Suprapubic skin (tissue), 3 donors: ENCODE measurements at regions not wholly inside any gene's neighbourhood (a gene's known extent, or its start where the extent isn't known, plus 50 kb on each side); places are given as distances from the start of the nearest gene placed in this dataset.

ENCODE experiments used
- EP300 ChIP-seq: sonication (generic); formaldehyde crosslinking; IDR thresholded peaks from one replicate; pipeline ENCODE4 v1.6.1; 2017; ENCODE audit warnings: antibody characterized with exemption
- POLR2A ChIP-seq, 2 donors: fragments of 450-650 bp; IDR thresholded peaks; one replicate each; pipeline ENCODE4 v1.6.1; 2017; ENCODE audit warnings: antibody characterized with exemption in 2 of 2, mild to moderate bottlenecking in 2 of 2, moderate library complexity in 2 of 2
- TF ChIP-seq, protein P1 (sequence below), 2 donors: fragments of 200-600 bp in 1 of 2; fragments of 450-650 bp in 1 of 2; sonication (generic) in 1 of 2; IDR thresholded peaks; one replicate each; pipeline ENCODE4 v1.5.1; 2016 to 2019; ENCODE audit warnings: antibody characterized with exemption in 2 of 2, mild to moderate bottlenecking in 1 of 2, moderate library complexity in 1 of 2

- TF ChIP-seq, protein P1, sequence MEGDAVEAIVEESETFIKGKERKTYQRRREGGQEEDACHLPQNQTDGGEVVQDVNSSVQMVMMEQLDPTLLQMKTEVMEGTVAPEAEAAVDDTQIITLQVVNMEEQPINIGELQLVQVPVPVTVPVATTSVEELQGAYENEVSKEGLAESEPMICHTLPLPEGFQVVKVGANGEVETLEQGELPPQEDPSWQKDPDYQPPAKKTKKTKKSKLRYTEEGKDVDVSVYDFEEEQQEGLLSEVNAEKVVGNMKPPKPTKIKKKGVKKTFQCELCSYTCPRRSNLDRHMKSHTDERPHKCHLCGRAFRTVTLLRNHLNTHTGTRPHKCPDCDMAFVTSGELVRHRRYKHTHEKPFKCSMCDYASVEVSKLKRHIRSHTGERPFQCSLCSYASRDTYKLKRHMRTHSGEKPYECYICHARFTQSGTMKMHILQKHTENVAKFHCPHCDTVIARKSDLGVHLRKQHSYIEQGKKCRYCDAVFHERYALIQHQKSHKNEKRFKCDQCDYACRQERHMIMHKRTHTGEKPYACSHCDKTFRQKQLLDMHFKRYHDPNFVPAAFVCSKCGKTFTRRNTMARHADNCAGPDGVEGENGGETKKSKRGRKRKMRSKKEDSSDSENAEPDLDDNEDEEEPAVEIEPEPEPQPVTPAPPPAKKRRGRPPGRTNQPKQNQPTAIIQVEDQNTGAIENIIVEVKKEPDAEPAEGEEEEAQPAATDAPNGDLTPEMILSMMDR (IDR thresholded peaks at IDR 0.05): no peak
- TF ChIP-seq POLR2A (IDR thresholded peaks at IDR 0.05) (no peak), EP300 (no peak)
Measured at GRCh38 chr13:58051396-58051795, 419.9 kb downstream of the PCDH17 start.
